ENCODE measurements at regions not wholly inside any gene's neighbourhood (a gene's known extent, or its start where the extent isn't known, plus 50 kb on each side); places are given as distances from the start of the nearest gene placed in this dataset.

GRCh38 chr11:119786431-119787073 is 57.6 kb upstream of the NECTIN1 start:
- TF ChIP-seq CTCF (IDR thresholded peaks at IDR 0.05; ENCODE audit: extremely low read depth in 1 of 2, insufficient read depth in 1 of 2, low read depth in 1 of 2, low read length in 2 of 2), result no peak
- TF ChIP-seq GATA2 (IDR thresholded peaks at IDR 0.05; ENCODE audit: insufficient read depth, insufficient read length, low read depth, low read length), result no peak
- TF ChIP-seq MYC (IDR thresholded peaks at IDR 0.05; ENCODE audit: low read depth, low read length), result no peak
- no peak for TF ChIP-seq EZH2 (IDR thresholded peaks at IDR 0.05; ENCODE audit: borderline replicate concordance, low read depth, low read length, severe bottlenecking)

Data from endothelial cell of umbilical vein (primary cell).